NCI-H446 (cell line): ENCODE measurements at regions not wholly inside any gene's neighbourhood (a gene's known extent, or its start where the extent isn't known, plus 50 kb on each side); places are given as distances from the start of the nearest gene placed in this dataset.
"Not testable (repeated sequence)": the region's sequence is repeated elsewhere in the genome, so short reads cannot be mapped to it uniquely, and the experiment has no call there.

Source experiments
- DNase-seq, 2 experiments: peaks; one replicate each; lab custom pipeline; 2025; lab: John Stamatoyannopoulos, UW

DNA sequence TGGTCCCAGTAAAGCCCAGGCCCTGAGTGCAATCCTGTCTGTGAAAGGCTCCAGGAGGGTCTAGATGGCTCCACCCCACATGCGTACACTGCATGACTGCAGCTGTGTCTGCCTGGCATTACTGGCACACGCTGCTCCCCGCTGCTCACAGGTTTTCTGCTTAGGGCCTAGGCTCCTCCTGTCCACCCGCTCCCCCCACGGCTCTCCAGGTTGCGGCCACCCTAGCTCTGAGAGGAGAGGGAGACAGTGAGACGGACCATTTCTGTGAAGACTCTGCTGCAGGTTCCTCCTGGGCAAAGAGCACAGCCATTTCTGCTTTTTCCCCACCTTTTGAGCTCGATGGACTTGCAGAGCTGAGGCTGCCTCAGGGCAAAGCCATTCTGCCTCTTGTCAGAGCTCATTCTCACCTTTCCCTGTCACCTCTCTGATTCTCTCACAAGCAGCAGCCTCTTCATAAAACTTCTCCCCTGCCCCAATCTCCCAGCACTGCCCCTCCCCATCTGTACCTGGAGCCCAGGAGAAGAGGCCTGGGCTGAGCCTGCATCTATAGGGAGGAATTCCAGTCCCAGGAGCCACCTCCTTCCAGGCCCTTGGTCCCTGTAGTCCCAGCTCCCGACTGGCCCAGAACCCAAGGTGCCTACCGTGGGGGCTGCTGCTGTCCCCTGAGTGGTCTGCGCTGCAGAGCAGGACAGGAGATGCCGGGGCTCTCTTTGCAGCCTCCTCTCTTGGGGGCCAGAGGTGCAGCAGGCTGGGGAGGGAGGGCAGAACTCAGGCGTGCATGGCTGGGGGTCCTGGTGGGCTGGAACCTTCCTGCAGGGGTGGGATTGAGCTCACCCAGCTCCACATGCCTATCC lies 433.7 kb upstream of the B3GAT1 start:
- DNase-seq = no peak

DNA sequence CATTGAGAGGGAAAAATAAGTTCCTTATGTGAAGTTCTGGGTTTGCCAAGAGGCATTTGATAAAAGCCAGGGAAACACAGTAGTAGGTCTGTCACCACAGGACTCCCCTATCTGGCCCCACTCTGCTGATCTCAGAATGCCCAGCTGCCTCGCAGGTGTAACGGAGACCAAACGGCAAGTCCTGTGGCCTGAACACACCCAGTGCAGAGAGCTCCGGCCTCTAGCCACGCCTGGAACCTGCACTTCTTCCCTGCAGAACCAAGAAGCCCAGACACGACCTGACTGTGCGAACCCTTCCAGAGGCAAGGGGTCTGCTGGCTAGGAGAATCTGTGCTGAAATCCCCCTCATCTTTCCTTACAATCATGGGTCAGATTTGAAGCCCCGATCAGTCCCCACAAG lies 432.8 kb upstream of the B3GAT1 start:
- DNase-seq = no peak

DNA sequence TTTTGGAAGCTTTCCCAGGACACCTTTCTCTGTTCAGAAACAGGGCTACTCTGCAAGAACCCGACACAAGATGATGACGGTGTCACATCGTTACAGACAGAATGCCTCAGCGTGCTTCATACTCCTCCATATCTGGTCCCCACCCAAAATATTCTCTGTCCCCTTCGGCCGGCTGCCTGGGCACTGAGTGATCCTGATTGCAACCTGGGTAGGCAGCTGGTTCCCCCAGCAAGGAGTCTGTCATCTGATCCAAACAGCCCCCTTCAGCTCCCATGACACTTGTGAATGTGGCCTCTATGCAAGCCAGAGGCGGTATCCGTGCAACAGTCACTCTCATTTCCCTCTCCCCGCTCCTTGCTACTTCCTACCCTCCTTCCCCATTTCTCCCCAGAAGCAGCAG lies 431.7 kb upstream of the B3GAT1 start:
- no peak for DNase-seq

DNA sequence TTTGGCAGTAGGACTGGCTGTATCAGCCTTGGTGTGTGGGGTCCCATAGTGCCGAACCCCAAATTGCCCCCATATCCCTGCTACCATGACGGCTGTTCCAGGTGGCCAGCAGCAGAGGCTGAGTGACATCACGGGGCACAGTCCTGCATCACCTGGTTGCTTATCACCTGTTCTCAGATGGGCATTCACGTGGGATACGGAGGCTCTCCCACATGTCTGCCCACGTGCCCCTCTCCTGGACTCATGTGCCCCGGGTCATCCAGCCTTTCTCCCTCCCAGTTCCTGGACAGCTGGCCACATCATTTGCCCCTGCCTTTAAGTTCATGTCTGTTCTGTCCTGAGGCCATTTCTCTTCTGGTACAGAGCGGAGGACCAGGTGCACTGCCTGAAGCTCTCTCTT lies 431.0 kb upstream of the B3GAT1 start:
- DNase-seq = no peak

DNA sequence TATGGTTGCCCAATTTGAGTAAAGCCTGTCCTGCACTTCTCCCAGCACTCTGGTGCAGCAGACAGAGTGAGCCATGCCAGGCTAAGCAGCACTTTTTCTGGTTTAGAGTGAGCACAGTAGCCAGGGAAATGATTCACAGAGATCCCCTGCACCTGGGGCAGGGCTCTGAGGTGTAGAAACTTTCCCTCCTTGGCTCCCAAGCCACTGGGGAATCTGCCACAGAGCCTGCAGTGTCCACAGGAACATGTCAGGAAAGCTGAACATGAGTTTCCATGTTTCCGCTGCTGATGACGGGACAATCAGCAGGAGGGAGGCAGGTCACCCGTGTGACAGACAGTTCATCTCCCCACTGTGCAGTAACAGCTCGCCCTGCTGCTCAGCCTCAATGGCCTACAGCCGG lies 429.9 kb upstream of the B3GAT1 start:
- DNase-seq = no peak

DNA sequence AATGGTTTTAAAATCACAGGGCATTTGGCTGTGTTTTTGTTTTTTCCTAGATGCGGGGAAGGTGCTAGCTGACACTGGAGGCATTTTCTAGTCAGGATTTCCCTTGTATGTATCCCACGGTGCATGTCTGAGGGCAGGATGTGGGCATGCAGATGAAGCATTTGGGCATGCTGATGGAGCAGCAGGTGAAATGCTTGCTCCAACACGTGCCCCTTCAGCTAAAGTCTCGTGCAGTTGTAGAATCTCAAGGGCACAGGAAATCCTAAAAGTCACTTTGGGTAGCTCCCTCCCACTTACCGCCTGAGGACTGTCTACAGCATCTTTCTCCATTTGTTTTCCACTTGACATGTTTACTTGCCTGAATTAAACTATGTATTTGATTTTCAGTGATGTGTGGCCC lies 429.4 kb upstream of the B3GAT1 start:
- no peak for DNase-seq

DNA sequence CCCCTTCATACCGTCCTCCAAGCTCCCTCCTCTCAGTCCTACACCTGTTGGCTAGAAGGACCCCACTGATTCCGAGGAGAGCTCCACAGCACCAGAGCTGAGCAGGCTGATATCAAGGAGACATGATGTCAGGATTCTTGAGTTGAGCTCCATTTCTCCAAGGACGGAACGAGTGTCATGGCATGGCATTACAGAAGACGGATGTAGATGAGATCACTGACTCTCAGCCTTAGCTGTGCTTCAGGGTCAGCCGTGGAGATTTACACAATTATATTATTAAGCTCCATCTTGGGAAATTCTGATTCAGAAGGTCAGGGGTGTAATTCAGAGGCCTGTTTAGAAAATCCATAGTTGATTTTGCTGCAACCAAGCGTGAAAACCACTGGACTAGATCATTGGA lies 428.9 kb upstream of the B3GAT1 start:
- no peak for DNase-seq

DNA sequence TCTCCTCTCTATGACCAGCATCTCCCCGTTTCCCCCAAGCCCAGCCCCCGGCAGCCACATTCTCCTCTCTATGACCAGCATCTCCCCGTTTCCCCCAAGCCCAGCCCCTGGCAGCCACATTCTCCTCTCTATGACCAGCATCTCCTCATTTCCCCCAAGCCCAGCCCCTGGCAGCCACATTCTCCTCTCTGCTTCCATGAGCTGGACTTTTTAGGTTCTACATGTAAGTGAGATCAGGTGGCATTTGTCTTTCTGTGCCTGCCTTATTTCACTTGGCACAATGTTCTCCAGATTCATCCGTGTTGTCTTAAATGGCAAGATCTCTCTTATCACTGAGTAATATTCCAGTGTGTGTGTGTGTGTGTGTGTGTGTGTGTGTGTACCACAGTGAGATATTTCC lies 428.1 kb upstream of the B3GAT1 start:
- DNase-seq = not testable (repeated sequence)

DNA sequence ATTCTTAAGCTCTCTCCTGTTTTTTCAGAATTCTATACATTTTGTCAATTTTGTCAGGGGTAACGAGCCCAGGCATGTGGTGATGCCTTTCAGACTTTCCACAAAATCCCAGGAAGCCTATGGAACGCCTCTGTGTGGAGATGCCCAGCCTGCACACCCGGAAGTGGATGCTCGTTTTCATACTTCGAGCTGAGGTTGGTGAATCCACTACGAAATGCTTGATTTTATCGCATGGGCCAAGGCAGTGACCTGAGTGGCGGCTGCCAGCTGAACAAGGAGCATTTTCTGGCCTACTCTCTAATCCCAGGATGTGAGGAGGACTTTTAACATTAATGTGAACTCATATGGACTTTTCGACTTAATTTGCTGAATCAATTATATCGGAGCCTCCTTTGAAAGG lies 426.7 kb upstream of the B3GAT1 start:
- DNase-seq = no peak

DNA sequence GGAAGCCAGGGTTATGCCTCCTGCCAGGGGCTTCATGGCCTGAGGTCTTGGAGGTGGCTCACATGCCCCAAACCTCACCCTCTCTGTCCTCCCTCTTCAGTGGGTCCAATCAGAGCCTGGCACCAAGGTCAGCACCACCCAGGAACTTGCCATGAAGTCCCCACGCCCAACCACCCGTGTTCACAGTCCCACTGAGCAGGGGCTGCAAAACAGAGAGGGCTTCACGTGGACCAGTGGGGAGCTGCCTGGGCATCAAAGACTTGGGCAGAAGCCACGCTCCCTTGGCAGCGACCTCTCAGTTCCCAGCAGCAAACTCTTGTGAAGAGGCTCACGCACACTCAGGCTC lies 425.8 kb upstream of the B3GAT1 start:
- DNase-seq = no peak

DNA sequence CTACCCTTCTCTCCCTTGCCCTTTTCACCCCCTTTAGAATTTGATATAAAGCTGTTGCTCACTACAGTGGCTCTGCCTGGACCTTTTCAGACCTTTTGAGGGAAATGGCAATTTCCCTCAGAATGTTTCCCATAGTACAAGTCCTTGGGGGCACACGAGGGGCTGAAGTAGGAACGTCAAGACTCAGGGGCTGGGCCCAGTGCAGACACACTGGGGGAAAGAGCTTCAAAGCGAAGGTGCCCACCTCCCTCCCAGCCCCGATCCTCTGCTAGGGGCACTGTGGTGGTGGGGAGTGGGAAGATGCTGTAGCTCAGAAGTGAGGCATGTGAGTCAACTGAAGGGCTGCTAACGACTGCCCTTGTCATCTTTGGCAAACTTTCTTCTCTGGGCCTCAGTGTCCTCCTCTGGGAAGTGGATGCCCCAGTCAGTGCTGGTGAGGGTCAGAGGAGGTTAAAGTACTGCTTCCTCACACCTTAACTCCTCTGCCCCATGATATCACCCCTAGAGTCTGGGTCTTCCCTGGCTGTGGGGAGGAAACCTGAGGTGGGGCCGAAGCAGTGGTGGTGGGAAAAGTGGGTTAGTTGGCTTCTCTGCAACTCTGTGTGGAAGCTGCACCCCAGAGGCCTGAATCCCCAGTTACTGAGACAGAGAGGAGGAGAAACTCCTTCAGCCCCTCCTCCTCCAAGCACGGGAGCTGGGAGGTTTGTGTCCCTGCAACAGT lies 425.3 kb upstream of the B3GAT1 start:
- no peak for DNase-seq

DNA sequence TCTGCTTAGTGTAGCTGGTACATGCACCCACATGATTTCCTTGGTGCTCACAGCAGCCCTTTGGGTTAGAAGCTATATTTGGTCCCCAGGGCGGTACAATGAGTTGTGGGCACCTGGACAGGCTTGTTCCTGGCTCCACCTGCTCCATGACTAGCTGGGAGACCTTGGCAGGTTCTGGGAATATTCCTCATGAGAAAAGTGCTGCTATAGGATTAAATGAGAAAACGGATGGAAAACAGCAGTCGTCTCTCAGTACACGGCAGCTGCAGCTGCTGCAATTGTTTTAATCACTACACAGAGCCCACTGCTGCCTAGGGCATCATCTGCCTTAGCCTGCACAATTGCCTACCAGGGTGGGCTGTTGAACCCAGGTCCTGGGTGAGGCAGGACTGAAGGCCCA lies 424.5 kb upstream of the B3GAT1 start:
- no peak for DNase-seq

DNA sequence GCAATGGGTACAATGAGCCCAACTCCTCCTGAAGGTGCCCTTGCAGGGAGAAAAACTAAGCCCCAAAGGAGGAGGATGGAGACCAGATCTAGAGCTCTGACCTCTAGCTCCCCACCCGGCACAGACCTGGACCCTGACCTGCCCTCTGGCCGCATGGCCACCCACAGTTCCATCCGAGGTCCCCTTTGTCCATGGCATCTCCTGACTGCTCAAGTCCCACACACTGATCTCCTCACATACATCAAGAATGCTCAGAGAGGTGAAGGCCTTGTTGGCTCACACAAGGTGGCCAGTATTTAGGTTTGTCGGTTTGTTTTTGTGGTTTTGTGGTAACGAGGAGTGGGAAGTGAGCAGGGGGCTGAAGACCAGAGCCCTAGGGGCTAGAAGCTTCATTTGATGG lies 423.5 kb upstream of the B3GAT1 start:
- no peak for DNase-seq

DNA sequence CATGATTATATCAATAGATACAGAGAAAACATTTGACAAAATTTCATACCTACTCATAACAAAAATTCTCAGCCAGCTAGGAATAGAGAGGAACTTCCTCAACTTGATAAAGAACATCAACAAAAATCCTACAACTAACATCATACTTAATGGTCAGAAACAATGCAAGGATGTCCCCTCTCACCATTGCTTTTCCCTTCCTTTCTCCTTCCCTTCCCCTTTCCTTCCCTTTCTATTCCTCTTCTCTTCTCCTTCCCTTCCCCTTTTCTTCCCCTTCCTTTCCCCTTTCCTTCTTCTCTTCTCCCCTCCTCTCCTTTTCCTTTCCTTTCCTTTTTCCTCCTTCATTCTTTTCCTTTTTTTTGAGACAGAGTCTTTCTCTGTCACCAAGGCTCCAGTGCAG lies 418.3 kb upstream of the B3GAT1 start:
- no peak for DNase-seq

DNA sequence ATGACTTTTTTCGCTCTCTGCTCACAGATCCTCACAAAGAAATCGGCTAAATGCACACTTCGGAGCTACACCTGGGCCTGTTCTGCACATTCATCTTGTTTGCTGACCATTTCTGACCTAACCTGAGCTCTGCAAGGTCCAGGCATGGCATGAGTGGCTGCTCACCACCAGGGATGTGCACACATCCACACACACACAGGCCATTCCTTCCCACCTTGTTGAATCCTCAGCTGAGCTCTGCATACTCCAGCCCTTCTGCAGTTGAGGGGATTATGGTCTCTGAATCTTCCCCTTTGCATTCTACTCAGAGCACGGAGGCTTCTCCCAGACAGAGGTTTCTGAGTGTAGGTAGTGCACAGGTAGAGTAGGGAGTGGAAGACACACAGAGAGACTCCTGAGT lies 411.9 kb upstream of the B3GAT1 start:
- DNase-seq = no peak

DNA sequence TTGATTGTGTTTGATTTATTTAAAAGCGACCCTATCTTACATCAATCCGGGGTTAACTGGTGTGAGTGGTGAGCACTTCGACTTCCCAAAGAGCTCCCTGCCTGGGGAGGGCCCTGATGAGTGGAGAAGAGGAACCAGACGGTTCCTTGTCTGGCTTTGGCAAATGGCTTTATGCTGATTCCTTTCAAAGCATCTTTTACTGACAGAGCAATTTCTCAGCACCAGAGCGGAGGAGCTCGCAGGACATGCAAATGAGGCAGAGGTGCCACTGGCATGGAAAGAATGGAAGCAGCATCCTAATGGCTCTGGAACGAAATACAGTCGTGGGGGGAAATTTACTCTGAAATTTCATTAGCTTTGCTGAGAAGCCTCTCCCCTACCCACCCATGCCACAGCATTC lies 410.9 kb upstream of the B3GAT1 start:
- DNase-seq = no peak

DNA sequence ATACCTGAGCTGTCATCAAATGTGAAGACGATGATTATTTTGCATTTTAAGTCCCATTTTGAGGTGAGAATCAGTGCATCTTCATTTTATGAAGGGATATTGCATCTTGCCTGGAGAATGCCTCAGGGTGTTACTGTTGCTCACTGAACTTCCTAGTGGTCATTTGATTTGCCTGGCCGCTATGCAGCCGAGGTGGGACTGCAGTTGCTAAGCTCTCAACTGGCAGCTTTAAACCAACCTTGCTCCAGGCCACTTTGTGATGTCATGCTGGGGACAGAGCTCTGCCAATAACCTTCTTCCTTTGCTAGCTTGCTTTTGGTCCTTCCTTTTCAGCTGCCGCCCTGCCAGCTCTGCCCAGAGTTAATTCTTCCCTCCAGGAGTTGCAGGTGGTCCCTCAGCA lies 409.4 kb upstream of the B3GAT1 start:
- DNase-seq = no peak

DNA sequence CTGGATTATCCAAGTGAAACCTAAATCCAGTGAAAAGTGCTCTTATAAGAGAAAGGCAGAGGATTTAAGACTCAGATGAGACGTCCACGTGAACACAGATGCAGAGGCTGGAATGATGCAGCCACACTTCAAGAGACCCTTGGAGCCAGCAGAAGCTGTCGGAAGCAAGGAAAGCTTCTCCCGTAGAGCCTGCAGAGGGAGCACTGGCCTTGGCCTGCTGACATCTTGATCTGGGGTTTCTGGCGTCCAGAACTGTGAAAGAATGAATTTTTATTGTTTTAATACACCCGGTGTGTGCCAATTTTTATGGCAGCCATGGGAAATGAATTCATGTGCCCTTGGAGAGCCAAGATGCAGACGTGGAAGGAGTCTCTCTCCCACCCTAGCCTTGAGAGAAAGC lies 407.0 kb upstream of the B3GAT1 start:
- DNase-seq = peak in 1 of 2 experiments; percentile 4

DNA sequence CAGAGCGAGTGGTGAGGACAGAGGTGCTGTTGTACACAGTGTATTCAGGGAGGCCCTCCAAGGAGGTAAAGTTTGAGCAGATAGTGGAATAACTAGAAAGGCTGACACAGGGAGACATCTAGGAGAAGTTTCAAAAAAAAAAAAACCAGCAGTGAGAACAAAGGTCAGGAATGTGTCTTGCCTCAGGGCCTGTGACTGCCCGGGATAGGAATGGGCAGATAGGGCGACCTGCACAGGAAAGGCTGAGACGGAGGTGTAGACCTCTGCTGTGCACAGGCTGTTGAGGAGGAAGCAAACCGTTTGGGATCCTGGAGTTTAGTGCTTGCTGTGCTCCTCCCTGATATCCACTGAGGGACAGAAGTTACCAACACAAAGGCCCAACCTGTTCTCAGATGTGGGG lies 406.5 kb upstream of the B3GAT1 start:
- no peak for DNase-seq

DNA sequence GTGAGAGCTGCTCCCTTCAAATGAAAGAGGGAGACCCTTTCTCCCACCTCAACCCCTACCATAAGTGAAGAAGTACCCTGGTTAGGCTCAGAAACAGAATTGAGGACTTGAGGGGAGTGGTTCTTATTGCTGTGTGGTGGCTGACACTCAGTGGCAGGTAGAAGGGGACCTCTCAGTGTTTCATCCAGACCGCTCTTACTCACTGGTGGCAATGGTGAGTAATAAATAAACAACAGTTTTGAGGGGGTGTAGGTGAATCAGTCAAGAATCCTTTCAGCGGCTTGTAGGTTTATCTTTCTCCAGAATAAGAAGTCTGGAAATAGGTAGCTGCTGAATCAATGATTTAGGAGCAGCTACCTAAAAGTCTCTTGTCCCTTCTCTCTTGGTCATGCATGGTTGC lies 403.4 kb upstream of the B3GAT1 start:
- DNase-seq = no peak

DNA sequence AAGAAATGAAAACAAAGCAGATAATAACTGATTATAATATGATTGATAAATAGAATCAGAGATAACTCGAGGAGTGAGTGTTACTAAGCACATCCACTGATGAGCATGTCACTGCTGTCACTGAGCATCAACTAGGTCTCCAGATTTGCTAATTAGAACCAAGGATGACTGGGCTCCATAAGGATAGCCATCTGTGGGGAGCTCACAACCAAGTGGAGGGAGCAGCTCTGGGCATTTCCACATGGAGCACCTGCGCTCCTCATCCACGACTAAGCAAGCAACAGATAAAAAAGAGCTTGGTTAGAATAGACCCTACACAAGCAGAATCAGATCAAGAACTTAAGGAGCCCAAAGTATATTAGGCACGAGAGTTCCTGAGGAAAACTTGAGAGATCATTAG lies 396.0 kb upstream of the B3GAT1 start:
- DNase-seq = no peak

DNA sequence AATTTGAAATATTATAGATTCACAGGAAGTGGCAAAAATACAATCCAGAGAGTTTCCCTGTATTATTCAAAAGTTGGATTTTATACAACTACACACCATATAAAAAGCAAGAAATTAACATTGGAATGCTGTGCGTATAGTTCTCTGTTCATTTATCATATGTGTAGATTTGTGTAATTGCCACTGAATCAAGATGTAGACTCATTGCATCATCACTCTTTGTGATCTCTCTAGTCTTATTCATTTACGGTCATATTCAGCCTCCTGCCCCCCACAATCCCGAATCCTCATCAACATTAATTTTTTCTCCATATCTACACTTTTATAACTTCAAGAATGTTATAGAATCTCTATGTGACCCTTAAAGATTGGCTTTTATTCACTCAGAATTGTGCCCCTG lies 390.6 kb upstream of the B3GAT1 start:
- no peak for DNase-seq

DNA sequence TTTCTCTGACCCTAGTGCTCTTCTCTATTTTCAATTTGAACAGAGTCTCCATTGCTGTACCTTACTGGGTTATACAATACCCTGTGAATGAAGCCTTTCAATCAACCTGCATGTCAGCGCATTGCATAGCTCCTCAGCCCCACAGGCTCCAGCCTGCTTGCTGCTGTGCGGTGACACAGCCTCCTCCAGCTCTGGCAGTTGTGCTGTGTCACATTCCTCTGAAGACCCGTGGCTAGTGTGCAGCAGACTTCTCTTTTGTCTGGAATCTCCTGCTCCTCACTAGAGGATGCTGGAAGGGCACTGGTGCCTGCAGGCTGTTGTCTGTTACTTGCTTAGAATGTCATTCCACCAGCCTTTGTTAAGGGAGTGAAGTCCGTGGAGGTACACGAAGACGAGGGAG lies 390.1 kb upstream of the B3GAT1 start:
- no peak for DNase-seq

DNA sequence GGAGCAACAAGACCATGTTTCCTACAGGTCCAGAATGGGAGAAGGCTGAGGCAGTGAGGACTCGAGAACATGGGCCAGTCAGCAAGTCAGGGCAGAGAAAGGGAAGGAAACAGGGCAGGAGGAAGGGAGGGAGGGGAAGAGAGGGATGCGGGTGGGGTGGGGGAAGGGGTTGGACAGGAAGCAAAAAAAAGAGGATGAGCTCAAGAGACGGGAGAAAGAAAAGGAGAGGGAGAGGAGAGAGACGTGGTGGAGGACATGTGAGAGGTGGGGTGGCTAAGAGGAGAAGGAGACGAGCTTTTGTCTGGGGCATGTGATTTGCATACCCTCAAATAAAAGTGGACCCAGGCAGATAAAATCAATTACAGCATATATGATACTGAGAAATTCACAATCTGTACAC lies 389.5 kb upstream of the B3GAT1 start:
- DNase-seq = no peak
